Tibial nerve (tissue), 4 donors: ENCODE measurements at regions not wholly inside any gene's neighbourhood (a gene's known extent, or its start where the extent isn't known, plus 50 kb on each side); places are given as distances from the start of the nearest gene placed in this dataset.
"Not testable (repeated sequence)": the region's sequence is repeated elsewhere in the genome, so short reads cannot be mapped to it uniquely, and the experiment has no call there.

Experiments used
- DNase-seq, 2 donors: peaks; one replicate each; pipeline ENCODE4 v3.0.0-alpha.2; 2019; ENCODE audit warnings: low spot score in 2 of 2
- H3K27ac ChIP-seq, 4 donors: fragments of 200-600 bp; sonication (generic) in 3 of 4; one replicate each; pipeline ENCODE4 v1.5.1; 2017 to 2019; ENCODE audit warnings: mild to moderate bottlenecking in 1 of 4
- H3K27me3 ChIP-seq, 2 donors: fragments of 200-600 bp; sonication (generic) in 1 of 2; one replicate each; pipeline versions ENCODE4 v1.5.1 to v1.6.0; 2017 to 2019
- H3K36me3 ChIP-seq, 3 donors: fragments of 200-600 bp; sonication (generic); one replicate each; pipeline ENCODE4 v1.5.1; 2018 to 2019
- H3K4me1 ChIP-seq, 4 donors: fragments of 200-600 bp; sonication (generic) in 3 of 4; one replicate each; pipeline ENCODE4 v1.5.1; 2017 to 2019
- H3K4me3 ChIP-seq, 4 donors: fragments of 200-600 bp; sonication (generic) in 3 of 4; one replicate each; pipeline ENCODE4 v1.5.1; 2017 to 2019; ENCODE audit warnings: mild to moderate bottlenecking in 1 of 4, moderate library complexity in 1 of 4
- H3K9me3 ChIP-seq, 4 donors: fragments of 200-600 bp; sonication (generic) in 3 of 4; one replicate each; pipeline ENCODE4 v1.5.1; 2017 to 2019
- CTCF ChIP-seq, 5 experiments: fragments of 200-600 bp in 3 of 5; fragments of 450-650 bp in 2 of 5; sonication (generic) in 3 of 5; IDR thresholded peaks; one replicate each; pipeline ENCODE4 v1.5.1; 2016 to 2019; ENCODE audit warnings: antibody characterized with exemption in 5 of 5, mild to moderate bottlenecking in 3 of 5, moderate library complexity in 2 of 5
- EP300 ChIP-seq, 2 donors: sonication (generic); formaldehyde crosslinking; IDR thresholded peaks; one replicate each; pipeline ENCODE4 v1.6.1; 2017; ENCODE audit warnings: antibody characterized with exemption in 2 of 2, mild to moderate bottlenecking in 1 of 2
- POLR2A ChIP-seq, 2 donors: fragments of 450-650 bp; IDR thresholded peaks; one replicate each; pipeline ENCODE4 v1.6.1; 2017; ENCODE audit warnings: antibody characterized with exemption in 2 of 2, mild to moderate bottlenecking in 2 of 2, moderate library complexity in 2 of 2
- WGBS, 2 donors: methylation state at CpG; one replicate each; pipeline ENCODE4 v1.1.5; 2018; 5-methylcytosine and 5-hydroxymethylcytosine counted together

- DNase-seq = no peak
- 72 to 74% methylated on average over 2 of the region's 2 CpGs for WGBS, 2 donors
- H3K27ac ChIP-seq = no peak overlapping the region
- H3K4me1 ChIP-seq = no peaks in the 10 kb centered on the region
- no peak overlapping the region for H3K4me3 ChIP-seq
- no peaks in the 10 kb centered on the region for H3K36me3 ChIP-seq
- H3K27me3 ChIP-seq = no peaks in the 10 kb centered on the region
- TF ChIP-seq EP300 (IDR thresholded peaks at IDR 0.05) = no peak
- no peak for TF ChIP-seq POLR2A (IDR thresholded peaks at IDR 0.05)
- TF ChIP-seq CTCF (IDR thresholded peaks at IDR 0.05) = no peak
- H3K9me3 ChIP-seq = no peaks in the 10 kb centered on the region
These were observed 426.2 kb upstream of the BCHE start for GRCh38 chr3:166263460-166263859.

- not testable (repeated sequence) for DNase-seq, H3K4me1 ChIP-seq
- 85 to 95% methylated on average over 18 to 34 of the region's 41 CpGs for WGBS, 2 donors
These were observed 421.1 kb upstream of the BCHE start for GRCh38 chr3:166258293-166258850.

GRCh38 chr3:166257715-166258114 is 420.5 kb upstream of the BCHE start:
- no peak for DNase-seq
- no peak for TF ChIP-seq CTCF (IDR thresholded peaks at IDR 0.05)
- no peak for TF ChIP-seq POLR2A (IDR thresholded peaks at IDR 0.05)
- no peak for TF ChIP-seq EP300 (IDR thresholded peaks at IDR 0.05)
- 91 to 93% methylated on average over 16 of the region's 16 CpGs for WGBS, 2 donors
- no peaks in the 10 kb centered on the region for H3K9me3 ChIP-seq
- no peak overlapping the region for H3K4me3 ChIP-seq
- no peaks in the 10 kb centered on the region for H3K4me1 ChIP-seq
- H3K27me3 ChIP-seq = no peaks in the 10 kb centered on the region
- H3K27ac ChIP-seq = no peak overlapping the region
- H3K36me3 ChIP-seq = no peaks in the 10 kb centered on the region

More at GRCh38 chr3:166258293-166258850, 421.1 kb upstream of the BCHE start:
- not testable (repeated sequence) for H3K36me3 ChIP-seq, H3K27me3 ChIP-seq, H3K9me3 ChIP-seq, H3K27ac ChIP-seq, H3K4me3 ChIP-seq

- Histone ChIP-seq H3K4me1 (no peaks in the 10 kb centered on the region), H3K9me3 (no peaks in the 10 kb centered on the region), H3K27ac (no peak overlapping the region), H3K27me3 (no peaks in the 10 kb centered on the region), H3K36me3 (no peaks in the 10 kb centered on the region), H3K4me3 (no peak overlapping the region)
- 33 to 64% methylated on average over 2 to 3 of the region's 3 CpGs for WGBS, 2 donors
- no peak for TF ChIP-seq POLR2A (IDR thresholded peaks at IDR 0.05)
- no peak for TF ChIP-seq EP300 (IDR thresholded peaks at IDR 0.05)
- TF ChIP-seq CTCF (IDR thresholded peaks at IDR 0.05) = no peak
- no peak for DNase-seq
These were observed 411.6 kb upstream of the BCHE start for GRCh38 chr3:166248784-166249183.

- no peaks in the 10 kb centered on the region for H3K27me3 ChIP-seq
- H3K9me3 ChIP-seq = no peaks in the 10 kb centered on the region
- TF ChIP-seq CTCF (IDR thresholded peaks at IDR 0.05) (no peak), EP300 (IDR thresholded peaks at IDR 0.05) (no peak), POLR2A (IDR thresholded peaks at IDR 0.05) (no peak)
- no peak for DNase-seq
- no peak overlapping the region for H3K4me3 ChIP-seq
- no peaks in the 10 kb centered on the region for H3K36me3 ChIP-seq
- H3K27ac ChIP-seq = no peak overlapping the region
- H3K4me1 ChIP-seq = no peaks in the 10 kb centered on the region
These were observed 406.3 kb upstream of the BCHE start for GRCh38 chr3:166243511-166243910.

GRCh38 chr3:166223120-166223519 is 385.9 kb upstream of the BCHE start:
- Histone ChIP-seq H3K4me1 (no peaks in the 10 kb centered on the region), H3K27ac (no peak overlapping the region), H3K27me3 (no peaks in the 10 kb centered on the region), H3K9me3 (peaks cover 0 to 8% (median 0%) of the 10 kb centered on the region in 4 donors), H3K4me3 (no peak overlapping the region), H3K36me3 (no peaks in the 10 kb centered on the region)
- no peak for TF ChIP-seq EP300 (IDR thresholded peaks at IDR 0.05)
- TF ChIP-seq POLR2A (IDR thresholded peaks at IDR 0.05) = no peak
- no peak for TF ChIP-seq CTCF (IDR thresholded peaks at IDR 0.05)
- DNase-seq = no peak
- WGBS, 2 donors = 89% methylated on average over 3 of the region's 3 CpGs
